Kidney (tissue), 13 donors: ENCODE measurements at regions not wholly inside any gene's neighbourhood (a gene's known extent, or its start where the extent isn't known, plus 50 kb on each side); places are given as distances from the start of the nearest gene placed in this dataset.

Experiments used
- DNase-seq, 5 donors: peaks; one replicate each; pipeline ENCODE4 v3.0.0-alpha.2; 2013 to 2020
- FAIRE-seq: peaks from 2 replicates; lab custom pipeline; 2012; peaks lifted over from hg19 to GRCh38; lab: Jason Lieb, UNC
- H3K27ac ChIP-seq, 2 donors: one replicate each; pipeline ENCODE4 v1.7.0; 2013; ENCODE audit warnings: low read depth in 2 of 2, low read length in 2 of 2, inconsistent platforms in 1 of 2
- H3K27me3 ChIP-seq: one replicate; pipeline ENCODE4 v1.7.1; 2013; ENCODE audit warnings: low read length, inconsistent platforms; ENCODE audit not compliant: control insufficient read depth, insufficient read depth
- H3K36me3 ChIP-seq, 3 donors: one replicate each; pipeline versions ENCODE4 v1.7.0 to v1.7.1; 2013; ENCODE audit warnings: low read length in 3 of 3, control low read depth in 1 of 3, inconsistent platforms in 1 of 3; ENCODE audit not compliant: insufficient read depth in 3 of 3, control insufficient read depth in 2 of 3
- H3K4me1 ChIP-seq, 3 donors: one replicate each; pipeline versions ENCODE4 v1.7.0 to v1.7.1; 2013; ENCODE audit warnings: low read length in 3 of 3, inconsistent platforms in 1 of 3, low read depth in 1 of 3; ENCODE audit not compliant: control insufficient read depth in 2 of 3, insufficient read depth in 2 of 3
- H3K4me3 ChIP-seq, 3 donors: one replicate each; pipeline versions ENCODE4 v1.7.0 to v1.8.1; 2013; ENCODE audit warnings: low read length in 3 of 3, control low read depth in 1 of 3, inconsistent platforms in 1 of 3
- H3K9ac ChIP-seq, 3 donors: one replicate each; pipeline versions ENCODE4 v1.7.0 to v1.7.1; 2013; ENCODE audit warnings: low read length in 3 of 3, control low read depth in 1 of 3, inconsistent platforms in 1 of 3
- H3K9me3 ChIP-seq, 3 donors: one replicate each; pipeline versions ENCODE4 v1.7.0 to v1.7.1; 2013; ENCODE audit warnings: low read length in 3 of 3, control low read depth in 1 of 3, inconsistent platforms in 1 of 3; ENCODE audit not compliant: control insufficient read depth in 2 of 3, insufficient read depth in 1 of 3
- CTCF ChIP-seq: IDR thresholded peaks from 3 replicates; pipeline ENCODE4 v1.5.1; 2012; ENCODE audit warnings: mild to moderate bottlenecking, moderate library complexity, borderline replicate concordance; ENCODE audit not compliant: insufficient read depth; ENCODE audit errors: extremely low read depth
- intact Hi-C: fragments of 100-400 bp; cut with DNase I; formaldehyde crosslinking; loops from one replicate; pipeline ENCODE4 v1.11.1; 2022
- donor health status: control.
- donor health status: control.
- donor health status: control.
- donor health status: control.
- donor health status: control.
- donor health status: DM: yes; HTN: yes; CAD: no.
- donor health status: Normal renal cell carcinoma (clear cell type).

GRCh38 chr4:112840061-112840460 lies 203.1 kb downstream of the LARP7 start:
- H3K4me1 ChIP-seq, result no peaks in the 10 kb centered on the region
- no peaks in the 10 kb centered on the region for H3K36me3 ChIP-seq
- FAIRE-seq (no peak), DNase-seq (no peak)
- H3K9me3 ChIP-seq, result no peaks in the 10 kb centered on the region
- intact Hi-C loops, result no loop called here
- H3K27me3 ChIP-seq, result no peaks in the 10 kb centered on the region
- no peak for TF ChIP-seq CTCF
- no peak overlapping the region for H3K27ac ChIP-seq
- no peak overlapping the region for H3K9ac ChIP-seq
- no peak overlapping the region for H3K4me3 ChIP-seq

- FAIRE-seq, result no peak
- intact Hi-C loops, result no loop called here
- Histone ChIP-seq H3K27ac (no peak overlapping the region), H3K9me3 (no peaks in the 10 kb centered on the region), H3K4me3 (no peak overlapping the region), H3K4me1 (no peaks in the 10 kb centered on the region), H3K9ac (no peak overlapping the region), H3K27me3 (no peaks in the 10 kb centered on the region), H3K36me3 (no peaks in the 10 kb centered on the region)
- no peak for DNase-seq
- TF ChIP-seq CTCF, result no peak
These were observed 203.7 kb downstream of the LARP7 start for GRCh38 chr4:112840619-112841018.

GRCh38 chr4:112842513-112842912 lies 205.6 kb downstream of the LARP7 start:
- no peaks in the 10 kb centered on the region for H3K4me1 ChIP-seq
- H3K4me3 ChIP-seq, result no peak overlapping the region
- H3K27me3 ChIP-seq, result no peaks in the 10 kb centered on the region
- no peak overlapping the region for H3K9ac ChIP-seq
- intact Hi-C loops, result no loop called here
- no peaks in the 10 kb centered on the region for H3K36me3 ChIP-seq
- DNase-seq, result no peak
- no peak for FAIRE-seq
- no peak overlapping the region for H3K27ac ChIP-seq
- no peak for TF ChIP-seq CTCF
- H3K9me3 ChIP-seq, result no peaks in the 10 kb centered on the region

- no peak for DNase-seq
- TF ChIP-seq CTCF, result no peak
- Histone ChIP-seq H3K27ac (no peak overlapping the region), H3K36me3 (no peaks in the 10 kb centered on the region), H3K4me1 (no peaks in the 10 kb centered on the region), H3K9ac (no peak overlapping the region), H3K9me3 (no peaks in the 10 kb centered on the region), H3K27me3 (no peaks in the 10 kb centered on the region), H3K4me3 (no peak overlapping the region)
- intact Hi-C loops, result no loop called here
- FAIRE-seq, result no peak
These were observed 204.1 kb upstream of the ANK2 start for GRCh38 chr4:112845386-112845785.
